GM06990 (cell line): ENCODE measurements at regions not wholly inside any gene's neighbourhood (a gene's known extent, or its start where the extent isn't known, plus 50 kb on each side); places are given as distances from the start of the nearest gene placed in this dataset.

Experiments used
- DNase-seq: peaks from one replicate; pipeline ENCODE4 v3.0.0-alpha.2; 2011; ENCODE audit not compliant: insufficient read length; ENCODE audit errors: extremely low read depth
- H3K27me3 ChIP-seq: replicated peaks from 2 replicates; pipeline ENCODE4 v1.6.0; 2011; ENCODE audit warnings: low read length; ENCODE audit not compliant: control insufficient read depth, insufficient read depth
- H3K36me3 ChIP-seq: 2 replicates; pipeline ENCODE4 v1.5.1; 2011; ENCODE audit warnings: low read length; ENCODE audit not compliant: control insufficient read depth, insufficient read depth
- H3K4me3 ChIP-seq: replicated peaks from 2 replicates; pipeline ENCODE4 v1.5.1; 2011; ENCODE audit warnings: low read depth, mild to moderate bottlenecking, control low read depth, low read length
- CTCF ChIP-seq: IDR thresholded peaks from 2 replicates; pipeline ENCODE4 v1.5.1; 2011; ENCODE audit warnings: low read length, control low read depth, mild to moderate bottlenecking, inconsistent platforms; ENCODE audit not compliant: insufficient read depth, poor library complexity, severe bottlenecking

- Histone ChIP-seq H3K27me3 (no peaks in the 10 kb centered on the region), H3K36me3 (no peaks in the 10 kb centered on the region), H3K4me3 (no peak overlapping the region)
- DNase-seq: no peak
- no peak for TF ChIP-seq CTCF
Observed at GRCh38 chrX:13123857-13124345, 79.5 kb upstream of the FAM9C start.

DNA sequence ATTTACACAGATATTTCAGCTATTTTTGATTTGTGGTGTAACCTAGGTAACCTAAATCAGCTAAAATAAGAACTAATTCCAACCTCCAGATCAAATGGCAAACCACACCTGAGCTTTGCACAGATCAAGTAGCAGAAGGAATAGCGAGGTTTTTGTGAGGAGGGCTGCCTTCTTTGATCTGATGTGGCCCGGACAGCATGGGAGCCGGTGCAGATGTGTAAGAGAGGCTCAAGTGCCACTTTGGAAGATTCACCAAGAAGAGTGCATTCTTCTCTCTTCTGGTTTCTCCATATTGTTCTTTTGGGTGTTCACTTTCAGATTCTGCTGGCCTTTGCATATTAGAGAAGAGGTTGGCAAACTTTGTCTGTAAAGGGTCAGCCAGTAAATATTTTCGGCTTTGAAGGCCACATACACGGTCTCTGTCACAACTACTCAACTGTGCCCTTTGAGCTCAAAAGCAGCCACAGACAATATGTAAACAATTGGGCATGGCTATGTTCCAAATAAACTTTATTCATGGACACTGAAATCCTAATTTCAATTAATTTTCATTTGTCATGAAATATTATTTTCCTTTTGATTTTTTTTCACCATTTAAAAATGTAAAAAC is 78.9 kb upstream of the FAM9C start:
- Histone ChIP-seq H3K27me3 (no peaks in the 10 kb centered on the region), H3K36me3 (no peaks in the 10 kb centered on the region), H3K4me3 (no peak overlapping the region)
- no peak for DNase-seq
- no peak for TF ChIP-seq CTCF

- H3K27me3 ChIP-seq: no peaks in the 10 kb centered on the region
- H3K4me3 ChIP-seq: no peak overlapping the region
- no peak for DNase-seq
- no peak for TF ChIP-seq CTCF
- H3K36me3 ChIP-seq: no peaks in the 10 kb centered on the region
Observed at GRCh38 chrX:13121020-13121555, 76.7 kb upstream of the FAM9C start.

DNA sequence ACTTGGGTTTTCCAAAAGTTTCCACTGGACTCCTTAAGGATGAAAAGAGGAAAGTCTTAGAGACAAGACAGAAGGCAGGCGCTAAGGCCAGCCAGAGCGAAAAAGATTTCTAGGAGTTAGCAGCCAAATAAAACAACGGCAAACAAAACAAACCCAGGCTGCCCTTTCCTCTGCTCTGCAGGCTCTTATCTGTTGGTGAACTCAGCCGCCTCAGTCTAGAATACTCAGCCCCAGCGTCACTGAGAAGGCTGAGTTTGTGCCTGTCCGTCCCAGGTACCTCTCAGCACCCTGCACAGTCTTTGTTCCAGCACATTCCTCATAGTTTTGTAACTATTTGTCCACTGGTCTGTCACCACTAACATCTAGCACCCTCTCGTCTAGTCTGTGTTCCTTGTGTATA is 75.6 kb upstream of the FAM9C start:
- DNase-seq: no peak
- TF ChIP-seq CTCF: no peak

GRCh38 chrX:13119386-13119785 is 75.0 kb upstream of the FAM9C start:
- H3K36me3 ChIP-seq: no peaks in the 10 kb centered on the region
- no peak overlapping the region for H3K4me3 ChIP-seq
- no peaks in the 10 kb centered on the region for H3K27me3 ChIP-seq
- DNase-seq: no peak
- TF ChIP-seq CTCF: no peak

More for the DNA sequence above, 75.6 kb upstream of the FAM9C start:
- Histone ChIP-seq H3K4me3 (no peak overlapping the region), H3K36me3 (no peaks in the 10 kb centered on the region), H3K27me3 (no peaks in the 10 kb centered on the region)
